ENCODE measurements at regions not wholly inside any gene's neighbourhood (a gene's known extent, or its start where the extent isn't known, plus 50 kb on each side); places are given as distances from the start of the nearest gene placed in this dataset.

GRCh38 chr10:118871244-118871865 is 116.6 kb upstream of the CACUL1 start:
- no peak for TF ChIP-seq CTCF (IDR thresholded peaks at IDR 0.05; ENCODE audit: poor library complexity, severe bottlenecking)
- peak overlapping the region; percentile 84 for H3K27ac ChIP-seq (ENCODE audit: poor library complexity, severe bottlenecking)

GRCh38 chr10:118873091-118873737 is 118.4 kb upstream of the CACUL1 start:
- no peak for DNase-seq (ENCODE audit: low spot score)
- Histone ChIP-seq H3K27ac (ENCODE audit: poor library complexity, severe bottlenecking) (peak overlapping the region; percentile 24), H3K9me3 (ENCODE audit: severe bottlenecking) (no peaks in the 10 kb centered on the region), H3K4me1 (ENCODE audit: insufficient read depth, poor library complexity, severe bottlenecking) (peaks cover 35% of the 10 kb centered on the region), H3K4me3 (ENCODE audit: severe bottlenecking) (no peak overlapping the region), H3K27me3 (ENCODE audit: insufficient read depth, poor library complexity, severe bottlenecking) (no peaks in the 10 kb centered on the region), H3K36me3 (ENCODE audit: low read depth) (no peaks in the 10 kb centered on the region)
- no peak for TF ChIP-seq CTCF (IDR thresholded peaks at IDR 0.05; ENCODE audit: poor library complexity, severe bottlenecking)
- peak; percentile 22; the same call in 2 of the 3 replicates for ATAC-seq (ENCODE audit: low read depth)

More at GRCh38 chr10:118871244-118871865, 116.6 kb upstream of the CACUL1 start:
- Histone ChIP-seq H3K36me3 (ENCODE audit: low read depth) (no peaks in the 10 kb centered on the region), H3K4me1 (ENCODE audit: insufficient read depth, poor library complexity, severe bottlenecking) (peaks cover 35% of the 10 kb centered on the region), H3K27me3 (ENCODE audit: insufficient read depth, poor library complexity, severe bottlenecking) (no peaks in the 10 kb centered on the region), H3K9me3 (ENCODE audit: severe bottlenecking) (no peaks in the 10 kb centered on the region), H3K4me3 (ENCODE audit: severe bottlenecking) (no peak overlapping the region)
- DNase-seq (ENCODE audit: low spot score) = no peak
- ATAC-seq (ENCODE audit: low read depth) = 0 out of 3 replicates have a peak, but pooled peaks have one; percentile 3

GRCh38 chr10:118873738-118874105 is 119.0 kb upstream of the CACUL1 start:
- Histone ChIP-seq H3K4me1 (ENCODE audit: insufficient read depth, poor library complexity, severe bottlenecking) (peaks cover 35% of the 10 kb centered on the region), H3K4me3 (ENCODE audit: severe bottlenecking) (no peak overlapping the region), H3K36me3 (ENCODE audit: low read depth) (no peaks in the 10 kb centered on the region), H3K9me3 (ENCODE audit: severe bottlenecking) (no peaks in the 10 kb centered on the region), H3K27ac (ENCODE audit: poor library complexity, severe bottlenecking) (peak overlapping the region; percentile 24), H3K27me3 (ENCODE audit: insufficient read depth, poor library complexity, severe bottlenecking) (no peaks in the 10 kb centered on the region)
- no peak for TF ChIP-seq CTCF (IDR thresholded peaks at IDR 0.05; ENCODE audit: poor library complexity, severe bottlenecking)
- DNase-seq (ENCODE audit: low spot score) (no peak), ATAC-seq (ENCODE audit: low read depth) (peak; percentile 8; the same call in 2 of the 3 replicates)

GRCh38 chr10:118874171-118874570 is 119.4 kb upstream of the CACUL1 start:
- no peak for TF ChIP-seq CTCF (IDR thresholded peaks at IDR 0.05; ENCODE audit: poor library complexity, severe bottlenecking)
- ATAC-seq (ENCODE audit: low read depth) (no peak), DNase-seq (ENCODE audit: low spot score) (no peak)
- H3K9me3 ChIP-seq (ENCODE audit: severe bottlenecking) = no peaks in the 10 kb centered on the region
- peak overlapping the region; percentile 24 for H3K27ac ChIP-seq (ENCODE audit: poor library complexity, severe bottlenecking)
- no peaks in the 10 kb centered on the region for H3K36me3 ChIP-seq (ENCODE audit: low read depth)
- no peaks in the 10 kb centered on the region for H3K27me3 ChIP-seq (ENCODE audit: insufficient read depth, poor library complexity, severe bottlenecking)
- peaks cover 35% of the 10 kb centered on the region for H3K4me1 ChIP-seq (ENCODE audit: insufficient read depth, poor library complexity, severe bottlenecking)
- no peak overlapping the region for H3K4me3 ChIP-seq (ENCODE audit: severe bottlenecking)

GRCh38 chr10:118875087-118875486 is 120.3 kb upstream of the CACUL1 start:
- ATAC-seq (ENCODE audit: low read depth) = no peak
- no peak for TF ChIP-seq CTCF (IDR thresholded peaks at IDR 0.05; ENCODE audit: poor library complexity, severe bottlenecking)

More at GRCh38 chr10:118875087-118875486, 120.3 kb upstream of the CACUL1 start:
- Histone ChIP-seq H3K36me3 (ENCODE audit: low read depth) (no peaks in the 10 kb centered on the region), H3K4me3 (ENCODE audit: severe bottlenecking) (no peak overlapping the region), H3K27me3 (ENCODE audit: insufficient read depth, poor library complexity, severe bottlenecking) (no peaks in the 10 kb centered on the region), H3K27ac (ENCODE audit: poor library complexity, severe bottlenecking) (no peak overlapping the region), H3K9me3 (ENCODE audit: severe bottlenecking) (no peaks in the 10 kb centered on the region), H3K4me1 (ENCODE audit: insufficient read depth, poor library complexity, severe bottlenecking) (peaks cover 34% of the 10 kb centered on the region)
- DNase-seq (ENCODE audit: low spot score) = no peak

Measured in RWPE2 (cell line).